ENCODE measurements at regions not wholly inside any gene's neighbourhood (a gene's known extent, or its start where the extent isn't known, plus 50 kb on each side); places are given as distances from the start of the nearest gene placed in this dataset.
A peak's percentile ranks its signal among the peaks of the same experiment; 100 is the strongest.

GRCh38 chr4:24680746-24681448 lies 96.5 kb upstream of the DHX15 start:
- no peak overlapping the region for H3K27ac ChIP-seq
- no peak for TF ChIP-seq CTCF (conservative IDR thresholded peaks at IDR 0.05)

- H3K27ac ChIP-seq: no peak overlapping the region
- TF ChIP-seq CTCF (conservative IDR thresholded peaks at IDR 0.05): no peak
Measured at GRCh38 chr4:24683116-24683515, 98.8 kb upstream of the DHX15 start.

- TF ChIP-seq CTCF (conservative IDR thresholded peaks at IDR 0.05): peak; percentile 67
- H3K27ac ChIP-seq: no peak overlapping the region
Measured at GRCh38 chr4:24686866-24687692, 102.7 kb upstream of the DHX15 start.

GRCh38 chr4:24688453-24688852 lies 104.1 kb upstream of the DHX15 start:
- TF ChIP-seq CTCF (conservative IDR thresholded peaks at IDR 0.05): no peak
- no peak overlapping the region for H3K27ac ChIP-seq

- TF ChIP-seq CTCF (conservative IDR thresholded peaks at IDR 0.05): no peak
- H3K27ac ChIP-seq: no peak overlapping the region
Measured at GRCh38 chr4:24689212-24689611, 104.9 kb upstream of the DHX15 start.

- TF ChIP-seq CTCF (conservative IDR thresholded peaks at IDR 0.05): no peak
- no peak overlapping the region for H3K27ac ChIP-seq
Measured at GRCh38 chr4:24690436-24690835, 104.9 kb upstream of the SOD3 start.

GRCh38 chr4:24693636-24694035 lies 101.7 kb upstream of the SOD3 start:
- no peak for TF ChIP-seq CTCF (conservative IDR thresholded peaks at IDR 0.05)
- H3K27ac ChIP-seq: no peak overlapping the region
